Nephron progenitor cell (in vitro differentiated cells): ENCODE measurements at regions not wholly inside any gene's neighbourhood (a gene's known extent, or its start where the extent isn't known, plus 50 kb on each side); places are given as distances from the start of the nearest gene placed in this dataset.

Experiments
- DNase-seq: peaks from one replicate; pipeline ENCODE4 v3.0.0; 2021
- H3K27ac Mint-ChIP-seq: 2 replicates; pipeline ENCODE4 v1.8.0; 2021; ENCODE audit warnings: mild to moderate bottlenecking, moderate library complexity, mixed read lengths
- H3K27me3 Mint-ChIP-seq: 2 replicates; pipeline ENCODE4 v1.8.0; 2021; ENCODE audit warnings: mild to moderate bottlenecking, low read depth, mixed read lengths; ENCODE audit not compliant: poor library complexity
- H3K36me3 Mint-ChIP-seq: 2 replicates; pipeline ENCODE4 v1.8.0; 2021; ENCODE audit warnings: low read depth, mixed read lengths
- H3K4me1 Mint-ChIP-seq: 2 replicates; pipeline ENCODE4 v1.8.0; 2021; ENCODE audit warnings: mixed read lengths
- H3K4me3 Mint-ChIP-seq: 2 replicates; pipeline ENCODE4 v1.8.0; 2021; ENCODE audit warnings: mild to moderate bottlenecking, moderate library complexity, mixed read lengths
- H3K9me3 Mint-ChIP-seq: 2 replicates; pipeline ENCODE4 v1.8.0; 2021; ENCODE audit warnings: mild to moderate bottlenecking, moderate library complexity, mixed read lengths
- CTCF ChIP-seq: fragments of 200-600 bp; sonication (generic); IDR thresholded peaks from 2 replicates; pipeline ENCODE4 v1.5.0; 2021; ENCODE audit warnings: antibody characterized with exemption

GRCh38 chr5:51661646-51662265, 278.5 kb downstream of the ISL1 start:
- Mint-ChIP-seq H3K27ac (no peak overlapping the region), H3K9me3 (no peaks in the 10 kb centered on the region), H3K4me3 (no peak overlapping the region), H3K36me3 (no peaks in the 10 kb centered on the region), H3K4me1 (peaks cover 6% of the 10 kb centered on the region), H3K27me3 (no peaks in the 10 kb centered on the region)
- no peak for DNase-seq
- TF ChIP-seq CTCF = no peak

GRCh38 chr5:51664491-51665250, 281.4 kb downstream of the ISL1 start:
- H3K36me3 Mint-ChIP-seq = no peaks in the 10 kb centered on the region
- H3K27ac Mint-ChIP-seq = no peak overlapping the region
- no peak for TF ChIP-seq CTCF
- no peaks in the 10 kb centered on the region for H3K4me1 Mint-ChIP-seq
- no peak for DNase-seq
- no peak overlapping the region for H3K4me3 Mint-ChIP-seq
- no peaks in the 10 kb centered on the region for H3K27me3 Mint-ChIP-seq
- H3K9me3 Mint-ChIP-seq = no peaks in the 10 kb centered on the region

GRCh38 chr5:51665251-51665593, 282.0 kb downstream of the ISL1 start:
- Mint-ChIP-seq H3K4me1 (no peaks in the 10 kb centered on the region), H3K9me3 (no peaks in the 10 kb centered on the region), H3K4me3 (no peak overlapping the region), H3K27ac (no peak overlapping the region), H3K27me3 (no peaks in the 10 kb centered on the region), H3K36me3 (no peaks in the 10 kb centered on the region)
- no peak for DNase-seq
- no peak for TF ChIP-seq CTCF

GRCh38 chr5:51669095-51669494, 285.8 kb downstream of the ISL1 start:
- H3K4me1 Mint-ChIP-seq = no peaks in the 10 kb centered on the region
- no peaks in the 10 kb centered on the region for H3K27me3 Mint-ChIP-seq
- H3K36me3 Mint-ChIP-seq = no peaks in the 10 kb centered on the region
- no peak for DNase-seq
- H3K27ac Mint-ChIP-seq = no peak overlapping the region
- no peak for TF ChIP-seq CTCF
- H3K4me3 Mint-ChIP-seq = no peak overlapping the region
- H3K9me3 Mint-ChIP-seq = no peaks in the 10 kb centered on the region

- no peaks in the 10 kb centered on the region for H3K4me1 Mint-ChIP-seq
- H3K4me3 Mint-ChIP-seq = no peak overlapping the region
- DNase-seq = no peak
- peaks cover 3% of the 10 kb centered on the region for H3K27me3 Mint-ChIP-seq
- H3K36me3 Mint-ChIP-seq = no peaks in the 10 kb centered on the region
- H3K9me3 Mint-ChIP-seq = no peaks in the 10 kb centered on the region
- H3K27ac Mint-ChIP-seq = no peak overlapping the region
- no peak for TF ChIP-seq CTCF
Observed at GRCh38 chr5:51678330-51678729, 295.1 kb downstream of the ISL1 start.

- TF ChIP-seq CTCF = no peak
- DNase-seq = no peak
- H3K4me3 Mint-ChIP-seq = no peak overlapping the region
- no peaks in the 10 kb centered on the region for H3K4me1 Mint-ChIP-seq
- peaks cover 3% of the 10 kb centered on the region for H3K27me3 Mint-ChIP-seq
- no peaks in the 10 kb centered on the region for H3K36me3 Mint-ChIP-seq
- H3K9me3 Mint-ChIP-seq = no peaks in the 10 kb centered on the region
- H3K27ac Mint-ChIP-seq = no peak overlapping the region
Observed at GRCh38 chr5:51679286-51679685, 296.0 kb downstream of the ISL1 start.
